NT2/D1 (cell line): ENCODE measurements at regions not wholly inside any gene's neighbourhood (a gene's known extent, or its start where the extent isn't known, plus 50 kb on each side); places are given as distances from the start of the nearest gene placed in this dataset.

Source experiments
- YY1 ChIP-seq: IDR thresholded peaks from 2 replicates; pipeline ENCODE4 v1.6.1; 2011; ENCODE audit not compliant: insufficient read length, insufficient read depth
- ZNF274 ChIP-seq: IDR thresholded peaks from 2 replicates; pipeline ENCODE4 v1.6.1; 2011; ENCODE audit warnings: mild to moderate bottlenecking, low read depth, low read length

DNA sequence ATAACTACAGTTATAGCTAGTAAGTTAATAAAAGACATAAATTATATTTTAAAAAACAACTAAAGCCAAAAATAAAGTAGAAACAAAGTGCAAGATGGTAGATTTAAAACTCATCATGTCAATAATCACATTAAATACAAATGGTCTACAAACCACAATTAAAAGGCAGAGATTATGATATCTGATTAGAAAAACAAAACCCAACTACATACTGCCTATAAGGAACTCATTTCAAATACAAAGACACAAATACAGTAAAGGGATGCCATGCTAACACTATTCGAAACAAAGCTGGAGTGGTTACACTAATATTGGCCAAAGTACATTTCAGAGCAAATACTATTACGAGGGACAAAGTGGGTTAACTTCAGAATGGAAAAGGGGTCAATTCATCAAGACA is 426.5 kb downstream of the SHQ1 start:
- TF ChIP-seq YY1: no peak
- TF ChIP-seq ZNF274: no peak
